AG20443 (cell line): ENCODE measurements at regions not wholly inside any gene's neighbourhood (a gene's known extent, or its start where the extent isn't known, plus 50 kb on each side); places are given as distances from the start of the nearest gene placed in this dataset.
"Not testable (repeated sequence)": the region's sequence is repeated elsewhere in the genome, so short reads cannot be mapped to it uniquely, and the experiment has no call there.

Source experiments
- DNase-seq: peaks from one replicate; pipeline ENCODE4 v3.0.0; 2012; ENCODE audit warnings: low spot score, mixed read lengths

DNA sequence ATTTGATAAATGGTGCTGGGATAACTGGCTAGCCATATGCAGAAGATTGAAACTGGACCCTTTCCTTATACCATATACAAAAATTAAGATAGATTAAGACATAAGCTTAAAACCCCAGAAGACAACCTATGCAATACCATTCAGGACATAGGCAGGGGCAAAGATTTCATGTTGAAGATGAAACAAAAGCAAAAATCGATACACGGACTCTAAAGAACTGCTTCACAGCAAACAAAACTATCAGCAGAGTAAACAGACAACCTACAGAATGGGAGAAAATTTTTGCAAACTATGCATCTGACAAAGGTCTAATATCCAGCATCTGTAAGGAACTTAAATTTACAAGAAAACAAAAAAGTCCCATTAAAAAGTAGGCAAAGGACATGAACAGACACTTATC is 255.9 kb downstream of the TINAG start:
- DNase-seq = not testable (repeated sequence)

GRCh38 chr6:54574671-54575070 is 266.4 kb downstream of the TINAG start:
- DNase-seq = no peak

DNA sequence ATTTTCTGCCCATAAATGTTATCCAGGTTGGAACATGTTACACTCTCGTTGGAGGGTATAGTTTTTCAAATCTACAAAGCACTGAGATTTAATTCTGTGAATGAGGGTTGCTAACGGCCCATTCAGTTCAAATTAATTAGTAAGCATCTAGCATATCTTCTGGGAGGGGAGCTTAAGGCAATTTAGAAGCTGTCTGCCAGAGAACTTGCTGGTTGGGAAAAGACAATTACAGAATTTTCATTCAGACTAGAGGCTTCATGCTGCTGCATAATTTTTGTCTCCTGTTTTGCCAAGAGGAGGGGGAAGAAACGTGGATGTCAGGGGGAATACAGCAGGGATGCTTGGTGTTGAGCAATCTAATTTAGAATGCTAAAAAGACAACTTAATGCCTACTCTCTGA is 268.3 kb upstream of the FAM83B start:
- no peak for DNase-seq

GRCh38 chr6:54579011-54579410 is 267.6 kb upstream of the FAM83B start:
- no peak for DNase-seq

DNA sequence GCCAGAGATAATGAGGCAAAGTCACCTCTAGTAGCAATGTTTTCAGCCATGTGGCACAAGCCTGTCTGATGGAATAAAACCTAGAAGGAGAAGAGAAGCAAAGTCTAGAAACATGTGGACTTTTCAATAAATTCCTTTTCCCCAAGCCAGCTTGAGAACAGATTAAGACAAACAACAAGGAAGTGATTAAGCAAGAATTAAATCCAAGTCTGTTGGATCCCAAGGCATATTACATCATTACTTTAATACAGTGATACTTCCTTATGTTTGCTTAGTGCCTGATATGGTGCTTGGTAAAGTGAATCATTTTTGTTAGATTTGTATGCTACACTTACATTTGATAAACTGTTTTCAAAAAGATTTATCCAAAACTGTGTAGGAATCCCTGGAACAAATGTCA is 260.3 kb upstream of the FAM83B start:
- DNase-seq = peak; percentile 26

- DNase-seq = no peak
Observed at GRCh38 chr6:54587277-54587676, 259.3 kb upstream of the FAM83B start.

GRCh38 chr6:54588176-54588575 is 258.4 kb upstream of the FAM83B start:
- no peak for DNase-seq

GRCh38 chr6:54595844-54596243 is 250.7 kb upstream of the FAM83B start:
- peak; percentile 21 for DNase-seq

- no peak for DNase-seq
Observed at GRCh38 chr6:54598787-54599313, 247.7 kb upstream of the FAM83B start.

- DNase-seq = no peak
Observed at GRCh38 chr6:54601600-54602300, 244.8 kb upstream of the FAM83B start.

- DNase-seq = no peak
Observed at GRCh38 chr6:54602591-54602990, 244.0 kb upstream of the FAM83B start.

DNA sequence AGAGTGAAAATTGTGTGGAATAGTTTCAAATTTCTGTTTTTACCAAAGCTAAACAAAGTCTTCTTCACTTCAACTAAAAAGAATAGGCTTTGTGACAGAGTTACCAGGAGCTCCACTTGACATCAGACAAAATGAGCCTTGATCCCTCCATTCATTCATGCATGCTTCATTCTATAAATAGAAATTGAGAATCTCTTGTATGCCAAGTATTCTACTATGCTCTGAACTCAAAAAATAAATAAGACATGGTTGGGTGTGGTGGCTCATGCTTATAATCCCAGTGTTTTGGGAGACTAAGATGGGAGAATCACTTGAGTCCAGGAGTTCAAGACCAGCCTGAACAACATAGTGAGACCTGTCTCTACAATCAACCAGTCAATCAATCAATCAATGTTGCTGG is 236.6 kb upstream of the FAM83B start:
- no peak for DNase-seq

DNA sequence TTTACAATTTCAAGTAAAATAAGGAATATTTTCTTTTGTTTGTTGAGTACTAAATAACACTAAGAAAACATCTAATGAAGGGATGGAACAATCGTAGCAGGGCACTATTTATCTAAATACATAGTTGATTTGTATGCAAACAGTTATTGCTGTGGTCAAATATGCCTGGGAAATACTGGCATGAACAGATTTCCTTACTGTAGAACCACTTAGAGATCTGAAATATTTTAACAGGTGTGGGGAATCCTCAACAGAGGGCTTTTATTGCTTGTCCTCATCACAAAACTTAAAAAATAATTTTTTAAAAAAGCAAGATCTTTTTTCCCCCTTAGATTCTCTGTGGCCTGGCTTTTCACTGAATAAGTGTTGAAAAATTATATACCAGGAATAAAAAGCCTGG is 233.0 kb upstream of the FAM83B start:
- no peak for DNase-seq

GRCh38 chr6:54614499-54615195 is 231.9 kb upstream of the FAM83B start:
- DNase-seq = no peak

GRCh38 chr6:54617730-54618129 is 228.8 kb upstream of the FAM83B start:
- DNase-seq = peak; percentile 67

- DNase-seq = no peak
Observed at GRCh38 chr6:54618572-54618971, 228.0 kb upstream of the FAM83B start.

DNA sequence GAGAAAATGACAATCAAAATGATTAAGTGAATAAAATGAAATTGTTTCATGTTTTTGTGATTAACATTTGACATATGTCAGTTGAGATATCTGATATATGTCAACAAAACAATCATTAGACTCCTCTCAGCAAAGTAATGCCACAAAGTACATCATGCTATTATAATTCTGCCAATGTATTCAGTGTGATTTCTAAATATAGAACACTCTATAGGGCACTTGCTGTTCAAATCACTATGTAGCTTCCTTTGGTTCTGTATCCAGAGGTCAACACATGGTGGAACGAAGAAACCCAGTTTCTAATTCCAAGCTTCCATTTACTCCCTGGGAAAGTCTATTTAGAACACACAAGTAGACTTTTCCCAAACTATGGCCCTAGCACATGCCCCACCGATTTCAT is 227.5 kb upstream of the FAM83B start:
- no peak for DNase-seq

DNA sequence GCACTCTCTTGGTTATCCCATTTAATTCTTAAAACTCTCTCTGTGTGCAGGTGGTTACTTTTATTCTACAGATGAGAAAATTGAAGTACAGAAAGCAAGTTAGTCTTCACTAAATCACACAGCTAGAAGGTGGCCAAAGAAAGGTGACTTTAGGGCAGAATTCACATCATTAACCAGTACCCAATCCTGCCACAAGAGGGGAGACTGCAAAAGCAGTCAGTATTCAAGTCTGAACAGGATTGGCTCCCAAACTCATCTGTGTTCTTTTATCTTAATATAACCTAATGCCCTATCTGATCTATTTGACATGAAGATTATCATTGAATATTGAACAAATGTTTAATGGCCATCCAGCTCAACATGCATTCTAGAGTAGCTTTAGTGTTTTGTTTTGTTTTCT is 225.3 kb upstream of the FAM83B start:
- DNase-seq = no peak

GRCh38 chr6:54624216-54624615 is 222.4 kb upstream of the FAM83B start:
- no peak for DNase-seq

- peak; percentile 9 for DNase-seq
Observed at GRCh38 chr6:54624779-54625178, 221.8 kb upstream of the FAM83B start.

GRCh38 chr6:54629131-54629530 is 217.4 kb upstream of the FAM83B start:
- no peak for DNase-seq

- no peak for DNase-seq
Observed at GRCh38 chr6:54632984-54633565, 213.5 kb upstream of the FAM83B start.

GRCh38 chr6:54633601-54634000 is 213.0 kb upstream of the FAM83B start:
- DNase-seq = no peak
